Esophagus squamous epithelium (tissue), 4 donors: ENCODE measurements at regions not wholly inside any gene's neighbourhood (a gene's known extent, or its start where the extent isn't known, plus 50 kb on each side); places are given as distances from the start of the nearest gene placed in this dataset.
"Not testable (repeated sequence)": the region's sequence is repeated elsewhere in the genome, so short reads cannot be mapped to it uniquely, and the experiment has no call there.

ENCODE experiments used
- POLR2A ChIP-seq, 4 donors: fragments of 450-650 bp; IDR thresholded peaks; one replicate each; pipeline ENCODE4 v1.6.1; 2017; ENCODE audit warnings: antibody characterized with exemption in 4 of 4, mild to moderate bottlenecking in 4 of 4, moderate library complexity in 3 of 4
- TF ChIP-seq, protein P1 (sequence below), 6 experiments: fragments of 450-650 bp in 4 of 6; fragments of 200-600 bp in 2 of 6; sonication (generic) in 2 of 6; IDR thresholded peaks; one replicate each; pipeline ENCODE4 v1.5.1; 2016 to 2019; ENCODE audit warnings: antibody characterized with exemption in 6 of 6, mild to moderate bottlenecking in 4 of 6, moderate library complexity in 4 of 6

DNA sequence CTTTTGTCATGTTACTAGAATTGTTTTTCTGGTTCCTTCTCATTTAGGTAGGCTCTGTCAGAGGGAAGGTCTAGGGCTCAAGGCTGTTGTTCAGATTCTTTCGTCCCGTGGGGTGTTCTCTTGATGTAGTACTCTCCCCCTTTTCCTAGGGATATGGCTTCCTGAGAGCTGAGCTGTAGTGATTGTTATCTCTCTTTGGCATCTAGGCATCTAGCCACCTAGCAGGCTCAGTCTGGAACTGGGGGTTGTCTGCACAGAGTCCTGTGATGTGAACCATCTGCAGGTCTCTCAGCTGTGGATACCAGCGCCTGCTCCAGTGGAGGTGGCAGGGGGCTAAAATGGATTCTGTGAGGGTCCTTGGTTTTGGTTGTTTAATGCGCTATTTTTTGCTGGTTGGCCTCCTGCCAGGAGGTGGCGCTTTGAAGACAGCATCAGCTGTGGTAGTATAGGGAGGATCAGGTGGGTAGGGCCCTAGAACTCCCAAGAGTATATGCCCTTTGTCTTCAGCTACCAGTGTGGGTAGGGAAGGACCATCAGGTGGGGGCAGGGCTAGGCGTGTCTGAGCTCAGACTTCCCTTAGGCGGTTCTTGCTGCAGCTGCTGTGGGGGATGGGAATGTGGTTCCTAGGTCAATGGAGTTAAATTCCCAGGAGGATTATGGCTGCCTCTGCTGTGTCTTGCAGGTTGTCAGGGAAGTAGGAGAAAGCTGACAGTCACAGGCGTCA lies 78.1 kb upstream of the RAB40AL start:
- TF ChIP-seq POLR2A (IDR thresholded peaks at IDR 0.05), result not testable (repeated sequence)
- TF ChIP-seq, protein P1, sequence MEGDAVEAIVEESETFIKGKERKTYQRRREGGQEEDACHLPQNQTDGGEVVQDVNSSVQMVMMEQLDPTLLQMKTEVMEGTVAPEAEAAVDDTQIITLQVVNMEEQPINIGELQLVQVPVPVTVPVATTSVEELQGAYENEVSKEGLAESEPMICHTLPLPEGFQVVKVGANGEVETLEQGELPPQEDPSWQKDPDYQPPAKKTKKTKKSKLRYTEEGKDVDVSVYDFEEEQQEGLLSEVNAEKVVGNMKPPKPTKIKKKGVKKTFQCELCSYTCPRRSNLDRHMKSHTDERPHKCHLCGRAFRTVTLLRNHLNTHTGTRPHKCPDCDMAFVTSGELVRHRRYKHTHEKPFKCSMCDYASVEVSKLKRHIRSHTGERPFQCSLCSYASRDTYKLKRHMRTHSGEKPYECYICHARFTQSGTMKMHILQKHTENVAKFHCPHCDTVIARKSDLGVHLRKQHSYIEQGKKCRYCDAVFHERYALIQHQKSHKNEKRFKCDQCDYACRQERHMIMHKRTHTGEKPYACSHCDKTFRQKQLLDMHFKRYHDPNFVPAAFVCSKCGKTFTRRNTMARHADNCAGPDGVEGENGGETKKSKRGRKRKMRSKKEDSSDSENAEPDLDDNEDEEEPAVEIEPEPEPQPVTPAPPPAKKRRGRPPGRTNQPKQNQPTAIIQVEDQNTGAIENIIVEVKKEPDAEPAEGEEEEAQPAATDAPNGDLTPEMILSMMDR (IDR thresholded peaks at IDR 0.05), result not testable (repeated sequence)
